GM23338 (cell line): ENCODE measurements at regions not wholly inside any gene's neighbourhood (a gene's known extent, or its start where the extent isn't known, plus 50 kb on each side); places are given as distances from the start of the nearest gene placed in this dataset.

Experiments used
- ATAC-seq: fragments of 200-7000 bp; cut with Tn5 transposase; 3 replicates; pipeline ENCODE4 v1.9.1; 2020
- DNase-seq: peaks from one replicate; pipeline ENCODE4 v3.0.0-alpha.2; 2015; ENCODE audit warnings: low spot score
- H2AFZ ChIP-seq: fragments of 200-600 bp; sonication (generic); 2 replicates; pipeline ENCODE4 v1.8.0; 2016; ENCODE audit warnings: antibody characterized with exemption, mild to moderate bottlenecking, moderate library complexity
- H3F3A ChIP-seq: fragments of 200-600 bp; sonication (generic); replicated peaks from 2 replicates; pipeline ENCODE4 v1.8.0; 2017; ENCODE audit warnings: antibody characterized with exemption, mixed run types, low read depth
- H3K27ac ChIP-seq: fragments of 200-600 bp; sonication (generic); 2 replicates; pipeline ENCODE4 v1.6.1; 2016; ENCODE audit warnings: low read depth
- H3K27me3 ChIP-seq: fragments of 200-600 bp; sonication (generic); 2 replicates; pipeline ENCODE4 v1.8.0; 2016; ENCODE audit warnings: mild to moderate bottlenecking, mixed run types, moderate library complexity; ENCODE audit not compliant: insufficient read depth
- H3K36me3 ChIP-seq: fragments of 200-600 bp; sonication (generic); 2 replicates; pipeline ENCODE4 v1.8.0; 2016; ENCODE audit warnings: mild to moderate bottlenecking; ENCODE audit not compliant: insufficient read depth
- H3K4me1 ChIP-seq: fragments of 200-600 bp; sonication (generic); 2 replicates; pipeline ENCODE4 v1.8.0; 2016; ENCODE audit warnings: mild to moderate bottlenecking, moderate library complexity; ENCODE audit not compliant: insufficient read depth
- H3K4me2 ChIP-seq: fragments of 200-600 bp; sonication (generic); 2 replicates; pipeline ENCODE4 v1.7.1; 2017; ENCODE audit warnings: mixed run types
- H3K4me3 ChIP-seq: fragments of 200-600 bp; sonication (generic); 2 replicates; pipeline ENCODE4 v1.6.1; 2016; ENCODE audit warnings: mixed run types
- H3K79me2 ChIP-seq: fragments of 200-600 bp; sonication (generic); replicated peaks from 2 replicates; pipeline ENCODE4 v1.8.0; 2017; ENCODE audit warnings: mild to moderate bottlenecking; ENCODE audit not compliant: insufficient read depth
- H3K9me2 ChIP-seq: fragments of 200-600 bp; sonication (generic); 2 replicates; pipeline ENCODE4 v1.8.0; 2017; ENCODE audit not compliant: insufficient read depth
- H4K20me1 ChIP-seq: fragments of 200-600 bp; sonication (generic); replicated peaks from 2 replicates; pipeline ENCODE4 v1.8.0; 2017; ENCODE audit warnings: mild to moderate bottlenecking; ENCODE audit not compliant: insufficient read depth
- H3K27ac Mint-ChIP-seq: 2 replicates; pipeline ENCODE4 v1.8.0; 2020; ENCODE audit warnings: inconsistent platforms, mild to moderate bottlenecking, moderate library complexity, mixed read lengths
- H3K27me3 Mint-ChIP-seq: 3 replicates; pipeline ENCODE4 v1.8.0; 2022; ENCODE audit warnings: low read depth, mild to moderate bottlenecking, moderate library complexity, mixed read lengths, inconsistent platforms; ENCODE audit not compliant: insufficient read depth, poor library complexity
- H3K36me3 Mint-ChIP-seq: 3 replicates; pipeline ENCODE4 v1.8.0; 2021; ENCODE audit warnings: low read depth, mild to moderate bottlenecking, inconsistent platforms, moderate library complexity, mixed read lengths
- H3K4me1 Mint-ChIP-seq: 3 replicates; pipeline ENCODE4 v1.8.0; 2020; ENCODE audit warnings: mild to moderate bottlenecking, inconsistent platforms, mixed read lengths
- H3K4me3 Mint-ChIP-seq: 3 replicates; pipeline ENCODE4 v1.8.0; 2021; ENCODE audit warnings: moderate library complexity, mild to moderate bottlenecking, inconsistent platforms, mixed read lengths
- H3K9me3 Mint-ChIP-seq: 3 replicates; pipeline ENCODE4 v1.8.0; 2020; ENCODE audit warnings: moderate library complexity, mild to moderate bottlenecking, inconsistent platforms, mixed read lengths
- CTCF ChIP-seq, 2 experiments: fragments of 200-600 bp in 1 of 2; sonication (generic) in 1 of 2; conservative IDR thresholded peaks; 2 replicates each; pipeline versions ENCODE4 v1.5.1 to v1.6.1; 2016 to 2017; ENCODE audit warnings: antibody characterized with exemption in 2 of 2, low read depth in 2 of 2, mild to moderate bottlenecking in 2 of 2, moderate library complexity in 1 of 2
- ETS1 ChIP-seq: IDR thresholded peaks from 2 replicates; pipeline ENCODE4 v1.6.1; 2016; ENCODE audit warnings: antibody characterized with exemption
- EZH2 ChIP-seq: fragments of 200-600 bp; sonication (generic); IDR thresholded peaks from one replicate; pipeline ENCODE4 v1.8.0; 2017; ENCODE audit warnings: antibody characterized with exemption, mild to moderate bottlenecking, low read depth; ENCODE audit not compliant: unreplicated experiment
- EZH2phosphoT487 ChIP-seq: fragments of 200-600 bp; sonication (generic); IDR thresholded peaks from one replicate; pipeline ENCODE4 v1.8.1; 2018; ENCODE audit warnings: antibody characterized with exemption; ENCODE audit not compliant: unreplicated experiment
- JUNB ChIP-seq: IDR thresholded peaks from one replicate; pipeline ENCODE4 v1.6.1; 2016; ENCODE audit warnings: antibody characterized with exemption; ENCODE audit not compliant: unreplicated experiment
- NANOG ChIP-seq: IDR thresholded peaks from 2 replicates; pipeline ENCODE4 v1.6.1; 2016; ENCODE audit warnings: antibody characterized with exemption, borderline replicate concordance
- POLR2AphosphoS5 ChIP-seq: IDR thresholded peaks from 2 replicates; pipeline ENCODE4 v1.6.1; 2016; ENCODE audit warnings: antibody characterized with exemption, low read depth
- ZNF114 ChIP-seq: fragments of 250-450 bp; sonication (Bioruptor Pico); IDR thresholded peaks from 2 replicates; pipeline ENCODE4 v1.5.0; 2020; ENCODE audit warnings: mild to moderate bottlenecking, moderate library complexity
- ZNF331 ChIP-seq: fragments of 250-450 bp; sonication (Bioruptor Pico); IDR thresholded peaks from 2 replicates; pipeline ENCODE4 v1.5.0; 2020; ENCODE audit warnings: low read depth, mild to moderate bottlenecking, moderate library complexity
- ZNF462 ChIP-seq: fragments of 250-450 bp; sonication (Bioruptor Pico); IDR thresholded peaks from 2 replicates; pipeline ENCODE4 v1.5.0; 2020; ENCODE audit warnings: mild to moderate bottlenecking, moderate library complexity

GRCh38 chr1:222087221-222087920, 345.5 kb upstream of the DUSP10 start (continued):
- TF ChIP-seq ZNF462 = no peak
- TF ChIP-seq CTCF (conservative IDR thresholded peaks at IDR 0.05; ENCODE audit: low read depth in 2 of 2) = no peak
- no peak for TF ChIP-seq JUNB
- no peak for TF ChIP-seq ZNF331

- no peaks in the 10 kb centered on the region for H3K27me3 Mint-ChIP-seq
- no peak for TF ChIP-seq POLR2AphosphoS5
- no peak for TF ChIP-seq JUNB
- TF ChIP-seq CTCF (conservative IDR thresholded peaks at IDR 0.05; ENCODE audit: low read depth in 2 of 2) = no peak
- no peak for TF ChIP-seq ETS1
- TF ChIP-seq ZNF114 (CRISPR knock-in tag) = no peak
- no peak for TF ChIP-seq NANOG
- no peak for TF ChIP-seq ZNF331
- no peak for TF ChIP-seq EZH2phosphoT487
- TF ChIP-seq EZH2 = no peak
Measured at GRCh38 chr1:222084996-222085395, 343.1 kb upstream of the DUSP10 start.

More at GRCh38 chr1:222084996-222085395, 343.1 kb upstream of the DUSP10 start:
- H3F3A ChIP-seq = no peaks in the 10 kb centered on the region
- no peak for DNase-seq
- Mint-ChIP-seq H3K4me3 (no peak overlapping the region), H3K36me3 (peaks cover 4% of the 10 kb centered on the region; the same call in 1 of the 3 replicates), H3K4me1 (no peaks in the 10 kb centered on the region), H3K9me3 (no peaks in the 10 kb centered on the region; the same call in 1 of the 3 replicates), H3K27ac (no peak overlapping the region)
- H4K20me1 ChIP-seq = no peaks in the 10 kb centered on the region
- no peaks in the 10 kb centered on the region for H3K79me2 ChIP-seq
- ATAC-seq = no peak
- H3K36me3 ChIP-seq = no peaks in the 10 kb centered on the region
- H2AFZ ChIP-seq = no peak overlapping the region
- H3K4me1 ChIP-seq = no peaks in the 10 kb centered on the region
- no peak overlapping the region for H3K4me2 ChIP-seq
- H3K27me3 ChIP-seq = no peaks in the 10 kb centered on the region
- no peak overlapping the region for H3K27ac ChIP-seq
- no peak overlapping the region for H3K4me3 ChIP-seq
- no peaks in the 10 kb centered on the region; the same call in 1 of the 2 replicates for H3K9me2 ChIP-seq
